HG02571 (cell line): ENCODE measurements at regions not wholly inside any gene's neighbourhood (a gene's known extent, or its start where the extent isn't known, plus 50 kb on each side); places are given as distances from the start of the nearest gene placed in this dataset.
A peak's percentile ranks its signal among the peaks of the same experiment; 100 is the strongest.
"Not testable (repeated sequence)": the region's sequence is repeated elsewhere in the genome, so short reads cannot be mapped to it uniquely, and the experiment has no call there.

Experiments used
- ATAC-seq: cut with Tn5 transposase; IDR thresholded peaks from one replicate; pipeline ENCODE4 v1.9.1; 2021; ENCODE audit warnings: mild to moderate bottlenecking, moderate library complexity; ENCODE audit not compliant: unreplicated experiment

DNA sequence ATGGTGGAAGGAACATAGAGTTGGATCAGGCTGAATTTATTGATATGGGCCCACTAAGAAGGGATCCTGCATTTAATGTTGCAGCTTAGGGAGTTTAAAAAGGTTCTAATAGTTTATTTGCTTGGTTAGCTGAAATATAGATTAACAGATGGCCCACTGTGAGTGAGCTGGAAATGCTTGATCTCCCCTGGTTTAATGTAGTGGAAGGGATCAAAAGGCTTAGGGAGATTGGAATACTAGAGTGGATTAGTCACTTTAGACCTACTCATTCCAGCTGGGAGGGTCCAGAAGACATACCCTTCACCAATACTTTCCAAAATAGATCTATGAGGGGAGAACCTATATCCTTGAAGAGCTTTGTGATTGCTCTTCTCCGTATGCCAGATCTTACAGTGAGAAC is 130.1 kb upstream of the ZC3H12C start:
- ATAC-seq: no peak

- ATAC-seq: no peak
These were observed 128.7 kb upstream of the ZC3H12C start for GRCh38 chr11:109964487-109964886.

- not testable (repeated sequence) for ATAC-seq
These were observed 127.7 kb upstream of the ZC3H12C start for GRCh38 chr11:109965445-109965844.

- not testable (repeated sequence) for ATAC-seq
These were observed 127.3 kb upstream of the ZC3H12C start for GRCh38 chr11:109965926-109966325.

- ATAC-seq: not testable (repeated sequence)
These were observed 126.1 kb upstream of the ZC3H12C start for GRCh38 chr11:109967136-109967535.

DNA sequence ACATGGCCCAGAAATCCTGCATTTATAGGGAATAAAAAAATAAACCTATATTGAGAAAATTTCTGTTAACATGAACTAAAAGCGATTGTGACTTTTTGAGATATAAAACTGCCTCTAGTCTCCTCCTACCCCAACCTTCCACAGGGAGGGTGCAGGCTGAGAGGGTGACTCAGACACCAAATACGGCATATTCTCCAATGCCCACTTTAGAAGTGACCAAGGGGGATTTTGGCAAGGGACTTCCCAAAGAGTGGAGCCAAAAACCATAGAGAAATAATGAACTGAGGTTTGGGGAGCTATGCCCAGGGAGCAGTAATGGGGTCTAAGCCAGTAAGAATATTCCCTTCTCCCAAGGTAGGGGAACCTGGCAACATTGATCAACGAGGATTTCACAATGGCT is 124.9 kb upstream of the ZC3H12C start:
- no peak for ATAC-seq

- ATAC-seq: no peak
These were observed 124.4 kb upstream of the ZC3H12C start for GRCh38 chr11:109968781-109969180.

DNA sequence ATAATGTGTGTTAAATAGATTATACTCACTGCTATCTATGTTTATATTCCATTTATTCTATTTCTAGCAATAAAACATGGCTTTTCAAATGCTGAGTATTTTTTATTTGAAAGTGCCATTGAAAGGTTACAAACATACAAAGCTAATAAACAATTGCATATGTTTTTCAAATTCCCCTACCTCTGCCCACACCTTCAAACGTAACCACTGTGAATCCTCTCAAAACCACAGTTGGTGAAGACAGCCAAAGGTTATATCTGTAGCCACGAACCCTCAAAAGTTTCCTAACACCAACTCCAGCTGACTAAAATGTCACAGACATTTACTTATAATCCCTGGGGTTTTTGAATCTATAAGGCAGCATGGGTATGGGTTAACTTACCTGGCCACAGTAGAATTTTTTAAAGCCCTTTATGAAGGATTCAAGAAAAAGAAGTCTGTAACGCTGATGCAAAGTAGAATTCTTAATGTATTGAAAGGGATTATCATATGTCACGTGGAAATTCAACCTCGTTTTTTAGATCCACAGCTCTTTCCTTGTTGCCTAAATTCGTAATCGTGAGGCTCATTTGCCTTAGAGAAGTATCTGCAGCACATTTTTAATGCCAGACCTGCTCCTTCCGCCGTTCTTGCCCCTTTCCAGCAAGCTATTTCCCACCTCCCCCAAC is 122.5 kb upstream of the ZC3H12C start:
- ATAC-seq: peak; percentile 56

- ATAC-seq: no peak
These were observed 122.0 kb upstream of the ZC3H12C start for GRCh38 chr11:109971184-109971523.

GRCh38 chr11:109972181-109972715 is 120.9 kb upstream of the ZC3H12C start:
- peak; percentile 52 for ATAC-seq

DNA sequence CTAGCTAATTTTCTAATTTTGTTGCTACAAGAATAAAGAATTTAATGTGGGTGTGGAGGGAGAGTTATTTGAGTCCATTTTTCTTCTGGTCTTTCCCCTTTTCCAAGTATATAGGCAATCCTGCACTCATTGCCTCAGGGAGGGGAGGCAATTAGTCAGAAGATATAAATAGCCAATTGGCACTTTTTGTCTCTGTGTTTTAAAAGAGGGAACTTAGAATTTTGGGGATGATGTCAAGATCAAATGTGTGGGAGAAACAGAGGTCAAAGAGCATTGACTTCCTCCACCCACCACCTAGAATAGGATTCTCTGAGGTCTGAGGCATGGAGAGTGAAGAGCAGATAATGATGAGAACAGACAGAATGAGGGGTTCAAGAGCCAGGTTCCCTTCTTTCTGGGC is 120.3 kb upstream of the ZC3H12C start:
- ATAC-seq: no peak

- ATAC-seq: no peak
These were observed 119.7 kb upstream of the ZC3H12C start for GRCh38 chr11:109973486-109973885.

- ATAC-seq: no peak
These were observed 118.7 kb upstream of the ZC3H12C start for GRCh38 chr11:109974523-109974922.

- no peak for ATAC-seq
These were observed 114.3 kb upstream of the ZC3H12C start for GRCh38 chr11:109978895-109979294.

GRCh38 chr11:109981031-109981636 is 112.1 kb upstream of the ZC3H12C start:
- ATAC-seq: no peak

GRCh38 chr11:109983358-109983757 is 109.8 kb upstream of the ZC3H12C start:
- ATAC-seq: no peak

- ATAC-seq: peak; percentile 95
These were observed 108.4 kb upstream of the ZC3H12C start for GRCh38 chr11:109984634-109985289.

- ATAC-seq: no peak
These were observed 106.7 kb upstream of the ZC3H12C start for GRCh38 chr11:109986488-109986887.

- no peak for ATAC-seq
These were observed 101.4 kb upstream of the ZC3H12C start for GRCh38 chr11:109991835-109992234.

DNA sequence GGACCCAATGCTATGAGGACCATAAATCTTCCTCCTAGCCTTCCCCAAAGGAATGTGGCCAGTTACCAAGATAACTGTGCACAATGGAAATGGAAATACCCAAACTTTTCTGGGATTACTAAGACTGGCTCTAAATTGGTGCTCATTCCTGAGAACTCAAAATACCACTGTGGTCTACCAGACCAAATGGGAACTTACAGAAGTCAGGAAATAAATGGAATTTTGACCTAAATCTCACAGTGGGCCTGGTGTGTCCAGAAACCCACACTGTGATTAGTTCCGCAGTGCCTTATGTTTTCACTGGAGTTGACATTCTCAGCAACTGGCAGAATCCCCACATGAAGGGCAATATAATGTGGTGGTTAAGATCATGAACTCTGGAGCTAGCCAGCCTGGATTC is 99.4 kb upstream of the ZC3H12C start:
- no peak for ATAC-seq

GRCh38 chr11:109994907-109995306 is 98.3 kb upstream of the ZC3H12C start:
- no peak for ATAC-seq

DNA sequence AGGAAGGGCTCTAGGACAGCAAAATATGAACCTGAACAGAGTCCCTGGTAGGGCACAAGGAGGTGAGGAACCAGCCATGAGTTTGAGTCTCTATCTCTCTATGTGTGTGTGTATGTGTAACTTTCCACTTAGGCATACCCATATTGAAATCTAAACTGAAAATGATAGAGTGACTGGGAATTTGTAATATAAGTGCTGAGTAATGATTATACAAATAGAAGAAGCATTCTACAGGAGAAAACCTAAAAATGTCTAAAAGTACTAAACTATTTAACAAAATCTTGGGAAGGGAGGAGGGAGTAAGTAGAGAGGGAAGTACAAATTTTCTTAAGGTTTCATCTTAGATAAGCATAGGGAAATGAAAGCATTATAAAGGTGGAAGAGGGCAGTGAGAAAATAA is 97.1 kb upstream of the ZC3H12C start:
- ATAC-seq: no peak
